Kidney epithelial cell (primary cell): ENCODE measurements at regions not wholly inside any gene's neighbourhood (a gene's known extent, or its start where the extent isn't known, plus 50 kb on each side); places are given as distances from the start of the nearest gene placed in this dataset.

Experiments
- DNase-seq: peaks from one replicate; pipeline ENCODE4 v3.0.0-alpha.2; 2010; ENCODE audit warnings: low read depth
- H3K27me3 ChIP-seq: 2 replicates; pipeline ENCODE4 v1.6.0; 2011; ENCODE audit warnings: low read length; ENCODE audit not compliant: control insufficient read depth, insufficient read depth
- H3K36me3 ChIP-seq: 2 replicates; pipeline ENCODE4 v1.5.1; 2011; ENCODE audit warnings: low read length; ENCODE audit not compliant: control insufficient read depth, insufficient read depth
- H3K4me3 ChIP-seq: 2 replicates; pipeline ENCODE4 v1.5.1; 2011; ENCODE audit warnings: low read depth, mild to moderate bottlenecking, control low read depth, low read length
- CTCF ChIP-seq: IDR thresholded peaks from 2 replicates; pipeline ENCODE4 v1.5.1; 2011; ENCODE audit warnings: mild to moderate bottlenecking, moderate library complexity, low read length, control low read depth, inconsistent platforms; ENCODE audit not compliant: insufficient read depth, poor library complexity, severe bottlenecking

- Histone ChIP-seq H3K4me3 (no peak overlapping the region), H3K36me3 (no peaks in the 10 kb centered on the region), H3K27me3 (no peaks in the 10 kb centered on the region)
- TF ChIP-seq CTCF: no peak
- no peak for DNase-seq
These were observed 657.8 kb downstream of the DIPK2A start for GRCh38 chr3:144629381-144629780.

GRCh38 chr3:144636833-144637232, 665.2 kb downstream of the DIPK2A start:
- DNase-seq: no peak
- no peaks in the 10 kb centered on the region for H3K27me3 ChIP-seq
- no peaks in the 10 kb centered on the region for H3K36me3 ChIP-seq
- no peak overlapping the region for H3K4me3 ChIP-seq
- TF ChIP-seq CTCF: peak; percentile 11

- Histone ChIP-seq H3K4me3 (no peak overlapping the region), H3K27me3 (no peaks in the 10 kb centered on the region), H3K36me3 (no peaks in the 10 kb centered on the region)
- no peak for DNase-seq
- no peak for TF ChIP-seq CTCF
These were observed 666.4 kb downstream of the DIPK2A start for GRCh38 chr3:144638009-144638408.

GRCh38 chr3:144643771-144644198, 672.2 kb downstream of the DIPK2A start:
- no peak for DNase-seq
- TF ChIP-seq CTCF: no peak
- Histone ChIP-seq H3K36me3 (no peaks in the 10 kb centered on the region), H3K27me3 (no peaks in the 10 kb centered on the region), H3K4me3 (no peak overlapping the region)

- no peak for TF ChIP-seq CTCF
- no peak for DNase-seq
- H3K36me3 ChIP-seq: no peaks in the 10 kb centered on the region
- no peaks in the 10 kb centered on the region for H3K27me3 ChIP-seq
- H3K4me3 ChIP-seq: no peak overlapping the region
These were observed 673.7 kb downstream of the DIPK2A start for GRCh38 chr3:144645300-144645699.

- DNase-seq: no peak
- Histone ChIP-seq H3K4me3 (no peak overlapping the region), H3K27me3 (no peaks in the 10 kb centered on the region), H3K36me3 (no peaks in the 10 kb centered on the region)
- TF ChIP-seq CTCF: no peak
These were observed 678.8 kb downstream of the DIPK2A start for GRCh38 chr3:144650380-144650779.
